SK-N-MC (cell line): ENCODE measurements at regions not wholly inside any gene's neighbourhood (a gene's known extent, or its start where the extent isn't known, plus 50 kb on each side); places are given as distances from the start of the nearest gene placed in this dataset.
A peak's percentile ranks its signal among the peaks of the same experiment; 100 is the strongest.
"Not testable (repeated sequence)": the region's sequence is repeated elsewhere in the genome, so short reads cannot be mapped to it uniquely, and the experiment has no call there.

ENCODE experiments used
- DNase-seq: peaks from one replicate; pipeline ENCODE4 v3.0.0-alpha.2; 2011; ENCODE audit warnings: low read depth, low spot score
- H3K27ac ChIP-seq: fragments of 200-600 bp; sonication (generic); 2 replicates; pipeline ENCODE4 v1.5.1; 2016; ENCODE audit warnings: mixed run types
- H3K36me3 ChIP-seq: fragments of 200-600 bp; sonication (generic); 2 replicates; pipeline ENCODE4 v1.6.1; 2017; ENCODE audit warnings: antibody characterized with exemption, low read length, mixed read lengths; ENCODE audit not compliant: insufficient read depth
- H3K4me3 ChIP-seq: fragments of 200-600 bp; sonication (generic); 2 replicates; pipeline ENCODE4 v1.5.1; 2016
- H3K9ac ChIP-seq: fragments of 200-600 bp; sonication (generic); 2 replicates; pipeline ENCODE4 v1.8.0; 2017; ENCODE audit warnings: mixed run types, mixed read lengths; ENCODE audit not compliant: insufficient read length
- H3K9me3 ChIP-seq: fragments of 200-600 bp; sonication (generic); 2 replicates; pipeline ENCODE4 v1.6.1; 2017; ENCODE audit warnings: low read depth, mild to moderate bottlenecking, antibody characterized with exemption, low read length, moderate library complexity, mixed read lengths
- EZH2 ChIP-seq: fragments of 200-600 bp; sonication (generic); IDR thresholded peaks from one replicate; pipeline ENCODE4 v1.6.1; 2017; ENCODE audit warnings: antibody characterized with exemption
- FOXP2 ChIP-seq: optimal IDR thresholded peaks from 2 replicates; pipeline ENCODE3; 2011; ENCODE audit warnings: mild to moderate bottlenecking, moderate library complexity; ENCODE audit not compliant: insufficient read depth; ENCODE audit errors: extremely low read length, control extremely low read depth
- POLR2AphosphoS5 ChIP-seq: IDR thresholded peaks from 2 replicates; pipeline ENCODE4 v1.6.1; 2012; ENCODE audit warnings: mild to moderate bottlenecking, low read depth, low read length, borderline replicate concordance

DNA sequence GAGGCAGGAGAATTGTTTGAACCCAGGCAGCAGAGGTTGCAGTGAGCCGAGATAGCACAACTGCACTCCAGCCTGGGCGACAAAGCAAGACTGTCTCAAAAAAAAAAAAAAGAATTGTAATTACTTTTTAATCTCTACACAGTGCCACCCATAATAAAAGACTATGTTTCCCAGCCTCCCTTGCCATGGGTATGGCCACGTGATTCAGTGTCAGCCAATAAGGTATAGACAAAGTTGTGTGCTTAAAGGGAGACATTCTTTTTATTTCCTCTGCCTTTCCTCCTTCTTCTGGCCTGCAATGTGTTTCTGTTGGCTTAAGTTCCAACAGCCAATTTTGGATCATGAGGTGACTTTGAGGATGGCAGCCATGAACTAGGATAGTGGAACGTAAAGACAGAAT, 406.9 kb downstream of the LNPK start:
- no peak for DNase-seq
- Histone ChIP-seq H3K4me3 (no peak overlapping the region), H3K9ac (no peak overlapping the region), H3K36me3 (no peaks in the 10 kb centered on the region), H3K27ac (no peak overlapping the region), H3K9me3 (no peaks in the 10 kb centered on the region)
- TF ChIP-seq EZH2 (no peak), FOXP2 (no peak), POLR2AphosphoS5 (no peak)

DNA sequence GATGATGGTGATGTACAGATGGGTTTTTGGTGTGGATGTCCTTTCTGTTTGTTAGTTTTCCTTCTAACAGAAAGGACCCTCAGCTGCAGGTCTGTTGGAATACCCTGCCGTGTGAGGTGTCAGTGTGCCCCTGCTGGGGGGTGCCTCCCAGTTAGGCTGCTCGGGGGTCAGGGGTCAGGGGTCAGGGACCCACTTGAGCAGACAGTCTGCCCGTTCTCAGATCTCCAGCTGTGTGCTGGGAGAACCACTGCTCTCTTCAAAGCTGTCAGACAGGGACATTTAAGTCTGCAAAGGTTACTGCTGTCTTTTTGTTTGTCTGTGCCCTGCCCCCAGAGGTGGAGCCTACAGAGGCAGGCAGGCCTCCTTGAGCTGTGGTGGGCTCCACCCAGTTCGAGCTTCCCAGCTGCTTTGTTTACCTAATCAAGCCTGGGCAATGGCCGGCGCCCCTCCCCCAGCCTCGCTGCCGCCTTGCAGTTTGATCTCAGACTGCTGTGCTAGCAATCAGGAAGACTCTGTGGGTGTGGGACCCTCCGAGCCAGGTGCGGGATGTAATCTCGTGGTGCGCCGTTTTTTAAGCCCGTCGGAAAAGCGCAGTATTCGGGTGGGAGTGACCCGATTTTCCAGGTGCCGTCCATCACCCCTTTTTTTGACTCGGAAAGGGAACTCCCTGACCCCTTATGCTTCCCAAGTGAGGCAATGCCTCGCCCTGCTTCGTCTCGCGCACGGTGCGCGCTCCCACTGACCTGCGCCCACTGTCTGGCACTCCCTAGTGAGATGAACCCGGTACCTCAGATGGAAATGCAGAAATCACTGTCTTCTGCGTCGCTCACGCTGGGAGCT, 408.2 kb downstream of the LNPK start:
- not testable (repeated sequence) for H3K36me3 ChIP-seq, H3K4me3 ChIP-seq, H3K9ac ChIP-seq, DNase-seq, H3K9me3 ChIP-seq, H3K27ac ChIP-seq

DNA sequence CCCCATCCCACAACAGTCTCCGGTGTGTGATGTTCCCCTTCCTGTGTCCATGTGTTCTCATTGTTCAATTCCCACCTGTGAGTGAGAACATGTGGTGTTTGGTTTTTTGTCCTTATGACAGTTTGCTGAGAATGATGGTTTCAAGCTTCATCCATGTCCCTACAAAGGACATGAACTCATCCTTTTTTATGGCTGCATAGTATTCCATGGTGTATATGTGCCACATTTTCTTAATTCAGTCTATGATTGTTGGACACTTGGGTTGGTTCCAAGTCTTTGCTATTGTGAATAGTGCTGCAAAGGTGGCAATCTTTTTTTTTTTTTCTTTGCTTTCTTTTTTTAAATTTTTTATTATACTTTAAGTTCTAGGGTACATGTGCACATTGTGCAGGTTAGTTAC, 406.7 kb upstream of the ATP5MC3 start:
- H3K36me3 ChIP-seq, DNase-seq, H3K9me3 ChIP-seq, H3K27ac ChIP-seq, H3K4me3 ChIP-seq, H3K9ac ChIP-seq: not testable (repeated sequence)

DNA sequence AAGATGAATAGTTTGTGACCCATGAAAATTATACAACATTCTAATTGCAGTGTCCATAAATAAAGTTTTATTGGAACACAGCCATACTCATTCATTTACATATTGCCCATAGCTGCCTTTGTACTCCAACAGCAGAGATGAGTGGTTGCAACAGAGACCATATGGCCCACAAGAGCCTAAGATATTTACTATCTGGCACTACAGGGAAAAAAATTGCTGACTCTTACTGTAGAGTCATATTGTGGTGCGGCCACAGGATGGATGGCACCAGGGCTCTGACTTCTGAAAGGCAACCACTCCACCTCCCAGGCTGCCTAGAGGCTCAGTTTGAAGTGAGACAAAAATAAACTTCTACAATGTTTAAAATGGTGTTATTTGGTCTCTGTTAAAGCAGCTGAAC, 404.0 kb upstream of the ATP5MC3 start:
- DNase-seq, result no peak
- H3K27ac ChIP-seq, result peak overlapping the region; percentile 77
- TF ChIP-seq FOXP2, result no peak
- TF ChIP-seq EZH2, result no peak
- no peak for TF ChIP-seq POLR2AphosphoS5
- H3K9me3 ChIP-seq, result no peaks in the 10 kb centered on the region
- no peak overlapping the region for H3K9ac ChIP-seq
- H3K36me3 ChIP-seq, result no peaks in the 10 kb centered on the region
- no peak overlapping the region for H3K4me3 ChIP-seq

DNA sequence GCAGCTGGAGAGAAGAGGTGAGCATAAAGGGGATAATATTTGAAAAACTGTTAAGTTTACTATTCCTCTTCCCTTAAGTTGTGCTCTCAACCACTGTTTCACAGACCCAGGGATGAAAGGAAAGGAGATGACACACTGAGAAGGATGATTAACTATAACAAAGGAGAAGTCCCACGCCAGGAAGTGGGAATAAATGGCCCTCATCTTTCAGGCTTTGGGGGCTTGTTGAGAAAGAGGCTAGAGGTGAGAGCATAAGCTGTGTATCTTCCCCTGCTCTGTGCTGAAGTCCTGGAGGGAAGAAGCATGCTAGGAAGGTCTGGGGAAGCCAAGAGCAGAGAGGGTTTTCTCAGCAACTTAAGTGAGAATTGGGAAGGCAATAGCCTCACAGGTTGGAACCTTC, 399.1 kb upstream of the ATP5MC3 start:
- Histone ChIP-seq H3K27ac (no peak overlapping the region), H3K4me3 (no peak overlapping the region), H3K9me3 (no peaks in the 10 kb centered on the region), H3K36me3 (no peaks in the 10 kb centered on the region), H3K9ac (no peak overlapping the region)
- no peak for DNase-seq
- TF ChIP-seq FOXP2 (no peak), EZH2 (no peak), POLR2AphosphoS5 (no peak)

DNA sequence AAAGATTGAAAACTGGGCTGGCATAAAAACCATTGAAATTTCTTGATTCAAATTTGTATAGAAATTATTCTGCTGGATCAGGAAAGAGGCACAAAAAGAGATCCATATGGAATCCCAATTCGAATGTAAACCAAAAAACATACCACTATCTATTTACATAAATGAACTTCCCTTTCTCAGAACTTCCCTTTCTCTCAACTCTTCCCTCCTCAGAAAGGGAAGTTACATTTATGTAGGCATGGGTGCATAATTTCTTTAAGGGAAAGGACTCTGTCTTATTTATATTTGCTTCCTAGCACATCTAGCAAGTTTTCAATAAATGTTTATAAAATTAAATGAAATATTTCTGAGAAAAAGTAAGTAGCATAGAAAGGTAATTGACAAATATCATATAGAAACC, 398.1 kb upstream of the ATP5MC3 start:
- DNase-seq, result no peak
- Histone ChIP-seq H3K9me3 (no peaks in the 10 kb centered on the region), H3K4me3 (no peak overlapping the region), H3K9ac (no peak overlapping the region), H3K36me3 (no peaks in the 10 kb centered on the region), H3K27ac (no peak overlapping the region)
- no peak for TF ChIP-seq EZH2

DNA sequence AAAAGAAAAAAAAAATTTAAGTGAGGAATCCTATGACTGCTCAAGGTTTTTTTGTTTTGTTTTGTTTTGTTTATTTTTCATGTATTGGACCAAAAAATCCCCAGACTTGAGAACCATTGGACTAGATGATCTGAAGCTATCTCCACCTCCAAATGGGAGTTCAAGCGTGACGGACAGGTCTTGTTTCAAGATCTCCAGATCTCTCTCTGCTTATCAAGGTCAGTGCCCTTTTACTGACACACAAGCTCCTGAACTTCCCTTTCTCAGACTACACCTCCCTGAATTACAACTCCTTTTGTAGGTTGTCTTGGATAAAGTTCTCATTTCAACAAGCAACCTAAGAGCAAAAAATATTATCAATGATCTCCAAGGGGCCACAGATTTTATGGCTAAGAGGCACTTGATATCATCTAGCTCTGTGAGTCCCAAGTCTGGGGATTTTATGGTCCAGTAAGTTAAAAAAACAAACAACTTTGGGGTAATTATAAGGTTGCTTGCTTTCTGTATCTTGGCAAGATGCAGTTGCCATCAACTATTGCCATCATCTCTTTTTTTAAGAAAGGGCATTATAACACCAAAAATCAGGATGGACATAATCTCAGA, 396.0 kb upstream of the ATP5MC3 start:
- Histone ChIP-seq H3K9me3 (no peaks in the 10 kb centered on the region), H3K36me3 (no peaks in the 10 kb centered on the region), H3K4me3 (no peak overlapping the region), H3K9ac (no peak overlapping the region), H3K27ac (no peak overlapping the region)
- no peak for DNase-seq
- no peak for TF ChIP-seq FOXP2
- TF ChIP-seq EZH2, result no peak
- TF ChIP-seq POLR2AphosphoS5, result no peak

DNA sequence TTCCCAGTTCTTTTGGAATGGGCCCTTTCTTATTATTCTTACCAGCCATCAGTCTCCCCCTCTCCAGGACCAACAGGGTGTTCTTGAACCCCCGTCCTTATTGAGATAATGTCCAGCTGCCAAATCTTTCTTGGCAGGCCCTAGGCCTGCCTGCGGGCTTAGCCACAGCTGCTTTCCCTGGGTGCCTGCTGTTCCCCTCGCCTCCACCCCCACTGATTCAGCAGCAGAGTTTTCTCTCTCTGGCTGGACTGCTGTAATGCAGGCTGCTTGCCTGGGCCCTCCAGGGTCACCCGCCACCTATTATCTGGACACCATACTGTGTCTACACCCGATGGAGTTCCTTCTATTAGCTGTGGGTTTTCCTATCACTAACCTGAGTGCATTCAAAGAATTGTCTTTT, 395.4 kb upstream of the ATP5MC3 start:
- Histone ChIP-seq H3K36me3 (no peaks in the 10 kb centered on the region), H3K4me3 (no peak overlapping the region), H3K27ac (no peak overlapping the region), H3K9me3 (no peaks in the 10 kb centered on the region), H3K9ac (no peak overlapping the region)
- DNase-seq, result no peak
- TF ChIP-seq FOXP2, result no peak
- TF ChIP-seq POLR2AphosphoS5, result no peak
- no peak for TF ChIP-seq EZH2

DNA sequence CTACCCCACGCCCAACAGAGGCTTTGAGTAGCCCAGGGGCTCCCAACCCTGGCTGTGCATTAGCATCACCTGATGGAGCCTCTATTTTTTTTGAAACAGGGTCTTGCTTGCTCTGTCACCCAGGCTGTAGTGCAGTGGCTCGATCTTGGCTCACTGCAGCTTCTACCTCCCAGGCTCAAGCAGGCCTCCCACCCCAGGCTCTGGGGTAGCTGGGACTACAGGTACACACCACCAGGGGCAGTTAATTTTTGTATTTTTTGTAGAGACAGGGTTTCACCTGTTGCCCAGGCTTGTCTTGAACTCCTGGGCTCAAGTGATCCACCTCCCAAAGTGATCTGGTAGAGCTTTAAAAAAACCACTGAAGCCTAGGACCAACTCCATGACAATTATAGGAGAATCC, 394.8 kb upstream of the ATP5MC3 start:
- H3K4me3 ChIP-seq, result no peak overlapping the region
- no peak overlapping the region for H3K27ac ChIP-seq
- no peak for DNase-seq
- H3K9ac ChIP-seq, result no peak overlapping the region
- H3K36me3 ChIP-seq, result no peaks in the 10 kb centered on the region
- TF ChIP-seq POLR2AphosphoS5 (no peak), EZH2 (no peak), FOXP2 (no peak)
- no peaks in the 10 kb centered on the region for H3K9me3 ChIP-seq
